ENCODE measurements at regions not wholly inside any gene's neighbourhood (a gene's known extent, or its start where the extent isn't known, plus 50 kb on each side); places are given as distances from the start of the nearest gene placed in this dataset.

GRCh38 chr12:24034160-24034559 is 84.7 kb upstream of the SOX5 start:
- DNase-seq (ENCODE audit: low read depth in 4 of 4, low spot score in 3 of 4) = no peak

DNA sequence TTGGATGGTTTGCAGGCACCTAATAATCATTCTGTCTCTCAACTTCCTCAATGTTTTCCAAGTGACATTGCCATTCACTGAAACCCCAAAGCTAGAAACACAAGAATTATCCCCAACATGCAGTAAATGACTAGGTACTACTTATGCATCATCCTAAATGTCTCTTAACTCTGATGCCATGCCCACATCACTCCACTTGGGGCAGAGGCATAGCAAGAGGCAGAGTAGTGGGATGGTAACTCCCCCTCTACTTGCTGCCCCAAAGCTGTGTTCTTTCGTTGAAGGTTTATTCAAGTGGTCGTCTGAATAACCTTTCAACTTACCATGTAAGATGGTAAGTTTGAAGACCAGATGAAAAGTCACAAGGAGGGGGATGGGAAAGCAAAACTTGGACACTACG is 77.9 kb upstream of the SOX5 start:
- DNase-seq (ENCODE audit: low read depth in 4 of 4, low spot score in 3 of 4) = no peak

GRCh38 chr12:24025153-24025798 is 75.8 kb upstream of the SOX5 start:
- DNase-seq (ENCODE audit: low read depth in 4 of 4, low spot score in 3 of 4) = no peak

DNA sequence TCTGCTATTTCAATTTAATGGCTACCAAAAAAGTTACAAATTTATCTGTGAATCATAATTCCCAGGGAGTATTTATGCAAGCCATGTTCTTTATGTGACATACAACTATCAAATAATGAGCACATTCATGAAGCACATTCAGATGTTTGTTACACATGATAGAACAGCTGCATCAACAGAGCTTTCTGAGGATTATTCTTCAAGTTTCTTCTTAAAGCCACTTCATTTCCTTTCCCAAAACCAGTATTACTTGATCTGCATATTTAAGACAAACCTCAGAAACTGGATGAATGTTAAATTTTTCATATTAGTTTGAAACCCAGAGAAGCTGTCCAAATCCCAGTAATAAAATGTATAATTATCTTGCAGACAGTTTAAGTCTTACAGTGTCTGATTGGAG is 73.6 kb upstream of the SOX5 start:
- DNase-seq (ENCODE audit: low read depth in 4 of 4, low spot score in 3 of 4) = no peak

- no peak for DNase-seq (ENCODE audit: low read depth in 4 of 4, low spot score in 3 of 4)
Measured at GRCh38 chr12:24021164-24021502, 71.7 kb upstream of the SOX5 start.

GRCh38 chr12:24020397-24021163 is 71.1 kb upstream of the SOX5 start:
- DNase-seq (ENCODE audit: low read depth in 4 of 4, low spot score in 3 of 4) = no peak

- no peak for DNase-seq (ENCODE audit: low read depth in 4 of 4, low spot score in 3 of 4)
Measured at GRCh38 chr12:24015833-24016160, 66.3 kb upstream of the SOX5 start.

GRCh38 chr12:24014915-24015832 is 65.7 kb upstream of the SOX5 start:
- DNase-seq (ENCODE audit: low read depth in 4 of 4, low spot score in 3 of 4) = no peak

- DNase-seq (ENCODE audit: low read depth in 4 of 4, low spot score in 3 of 4) = no peak
Measured at GRCh38 chr12:24014240-24014639, 64.8 kb upstream of the SOX5 start.

- no peak for DNase-seq (ENCODE audit: low read depth in 4 of 4, low spot score in 3 of 4)
Measured at GRCh38 chr12:24012528-24012927, 63.1 kb upstream of the SOX5 start.

- no peak for DNase-seq (ENCODE audit: low read depth in 4 of 4, low spot score in 3 of 4)
Measured at GRCh38 chr12:24011927-24012507, 62.5 kb upstream of the SOX5 start.

DNA sequence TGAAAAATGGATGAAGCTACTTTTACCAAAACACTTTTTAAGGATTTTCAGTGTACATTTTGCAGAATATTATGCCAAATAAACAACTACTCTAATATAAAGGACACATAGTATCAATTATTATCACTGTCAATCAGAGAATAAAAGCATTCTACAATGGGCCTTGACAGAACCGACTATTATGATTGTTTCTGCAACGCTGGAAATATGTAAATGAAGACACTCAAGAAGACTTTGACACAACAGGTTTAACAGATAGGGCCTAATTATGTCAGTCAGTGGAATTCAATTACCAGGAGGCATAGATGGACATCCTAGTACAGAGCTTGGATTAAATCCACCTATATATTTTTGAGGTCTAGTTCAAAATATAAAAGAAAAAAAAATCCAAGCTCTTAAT is 58.7 kb upstream of the SOX5 start:
- DNase-seq (ENCODE audit: low read depth in 4 of 4, low spot score in 3 of 4) = no peak

All from left renal pelvis (tissue), 4 donors.